UCSD-AML1 (cell line): ENCODE measurements at regions not wholly inside any gene's neighbourhood (a gene's known extent, or its start where the extent isn't known, plus 50 kb on each side); places are given as distances from the start of the nearest gene placed in this dataset.
"Not testable (repeated sequence)": the region's sequence is repeated elsewhere in the genome, so short reads cannot be mapped to it uniquely, and the experiment has no call there.

ENCODE experiments used
- DNase-seq: peaks from one replicate; lab custom pipeline; 2025; ENCODE audit not compliant: unreplicated experiment; lab: John Stamatoyannopoulos, UW

DNA sequence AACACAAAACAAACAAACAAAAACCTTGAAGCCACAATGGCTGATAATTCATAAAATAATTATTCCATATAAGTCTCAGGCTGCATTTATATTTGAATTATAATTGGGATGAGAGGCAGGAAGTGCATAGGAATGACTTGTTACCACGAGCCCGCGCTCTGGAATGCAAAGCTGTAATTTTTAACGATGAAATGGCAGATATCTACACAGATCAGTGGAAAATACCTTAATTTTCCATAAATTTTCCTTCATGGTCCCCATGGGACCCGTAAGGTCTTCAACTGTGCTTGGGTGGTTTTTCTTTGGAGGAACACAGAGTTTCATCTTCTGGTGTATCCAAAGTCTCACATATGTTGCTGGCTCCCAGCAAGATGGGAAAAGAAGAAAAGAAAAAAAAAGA, 226.8 kb downstream of the SHOX start:
- no peak for DNase-seq

DNA sequence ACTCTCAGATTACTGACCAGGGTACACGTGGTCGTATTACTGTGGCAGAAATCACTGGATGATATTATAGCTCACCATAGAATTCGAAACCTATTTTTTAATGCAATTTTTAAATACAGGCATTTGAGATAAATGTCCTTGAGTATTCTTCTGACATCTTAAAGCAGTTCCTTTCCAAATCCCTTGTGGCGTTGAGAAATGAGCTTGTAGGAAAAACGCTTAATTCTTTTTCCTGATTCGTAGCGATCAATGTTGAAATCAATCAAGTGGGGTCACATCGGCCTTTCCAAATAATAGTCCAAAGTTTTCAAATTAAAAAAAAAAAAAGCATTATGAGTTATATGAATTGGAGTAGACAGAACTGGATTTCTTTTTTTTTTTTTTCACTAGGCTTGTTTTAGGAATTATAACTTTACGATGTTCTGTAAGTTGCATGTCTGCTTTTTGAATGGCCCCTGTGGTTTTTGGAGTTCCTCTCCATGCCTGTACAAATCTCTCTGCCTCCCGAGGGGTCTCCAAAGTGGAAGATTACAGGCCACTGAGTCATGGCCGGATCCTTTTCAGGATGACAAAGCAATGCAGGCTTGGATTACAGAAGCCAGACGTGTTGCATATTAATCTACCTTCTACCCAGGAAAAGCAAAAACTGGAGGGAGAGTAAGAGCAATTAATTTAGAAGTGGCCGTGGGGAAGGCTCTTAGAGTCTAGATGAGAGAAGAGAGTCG, 226.1 kb downstream of the SHOX start:
- no peak for DNase-seq

- no peak for DNase-seq
Measured at GRCh38 chrX:853304-853703, 222.7 kb downstream of the SHOX start.

- DNase-seq: no peak
Measured at GRCh38 chrX:850471-850916, 219.9 kb downstream of the SHOX start.

DNA sequence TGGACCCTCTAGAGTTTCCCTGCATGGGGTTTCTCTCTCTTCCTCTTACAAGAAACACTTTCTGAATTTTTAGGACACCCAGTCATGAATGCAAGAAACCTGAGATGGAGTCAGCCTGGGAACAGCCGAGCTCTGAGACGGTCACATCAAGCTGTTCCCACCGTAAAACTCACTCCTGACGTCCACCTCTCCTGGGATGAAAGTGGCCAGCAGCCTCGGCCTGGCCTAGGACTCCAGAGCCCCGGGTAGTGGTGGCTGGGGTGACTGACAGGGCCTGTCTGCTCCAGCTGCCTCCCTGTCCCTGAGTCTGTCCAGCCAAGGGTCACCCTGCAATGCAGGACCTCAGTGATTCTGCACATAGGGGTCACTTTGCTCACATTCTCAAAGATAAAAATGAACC, 217.8 kb downstream of the SHOX start:
- DNase-seq: no peak

GRCh38 chrX:843306-843705, 212.7 kb downstream of the SHOX start:
- DNase-seq: no peak

DNA sequence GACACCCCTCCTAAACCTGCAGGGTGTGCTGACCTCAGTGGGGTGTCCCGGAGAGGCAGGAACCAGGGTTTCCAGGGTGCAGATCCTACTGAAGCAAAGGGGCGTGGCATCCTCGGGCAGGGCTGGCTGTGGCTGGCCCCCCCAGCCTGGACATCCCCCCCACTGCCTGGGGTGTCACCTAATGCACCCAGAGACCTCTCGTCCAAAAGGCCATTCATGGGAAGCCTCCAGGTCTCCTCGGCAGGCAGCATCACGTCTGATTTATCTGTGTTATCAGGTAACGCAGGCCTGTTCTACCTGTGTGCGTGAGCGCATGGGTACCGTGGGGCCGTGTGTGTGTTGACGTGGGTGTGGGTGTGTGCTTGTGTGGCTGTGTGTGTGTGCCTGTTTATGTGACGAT, 210.0 kb downstream of the SHOX start:
- DNase-seq: no peak

- DNase-seq: not testable (repeated sequence)
Measured at GRCh38 chrX:838666-839065, 208.1 kb downstream of the SHOX start.

DNA sequence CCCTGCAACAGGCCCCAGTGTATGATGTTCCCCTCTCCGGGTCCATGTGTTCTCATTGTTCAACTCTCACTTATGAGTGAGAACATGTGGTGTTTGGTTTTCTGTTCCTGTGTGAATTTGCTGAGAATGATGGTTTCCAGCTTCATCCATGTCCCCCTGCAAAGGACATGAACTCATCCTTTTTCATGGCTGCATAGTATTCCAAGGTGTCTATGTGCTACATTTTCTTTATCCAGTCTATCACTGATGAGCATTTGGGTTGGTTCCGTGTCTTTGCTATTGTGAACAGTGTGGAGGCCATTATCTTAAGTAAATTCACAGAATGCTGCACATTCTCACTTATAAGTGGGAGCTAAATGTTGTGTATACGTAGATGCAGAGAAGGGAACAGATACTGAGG, 205.3 kb downstream of the SHOX start:
- DNase-seq: not testable (repeated sequence)

- DNase-seq: no peak
Measured at GRCh38 chrX:830532-830931, 199.9 kb downstream of the SHOX start.

DNA sequence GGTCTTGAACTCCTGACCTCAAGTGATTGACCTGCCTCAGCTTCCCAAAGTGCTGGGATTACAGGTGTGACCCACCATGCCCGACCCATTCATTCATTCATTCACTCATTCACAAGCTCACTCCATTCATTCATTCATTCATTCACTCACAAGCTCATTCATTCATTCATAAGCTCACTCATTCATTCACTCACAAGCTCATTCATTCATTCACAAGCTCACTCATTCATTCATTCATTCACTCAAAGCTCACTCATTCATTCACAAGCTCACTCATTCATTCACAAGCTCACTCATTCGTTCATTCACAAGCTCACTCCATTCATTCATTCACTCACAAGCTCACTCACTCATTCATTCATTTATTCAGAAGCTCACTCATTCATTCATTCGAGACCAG, 198.6 kb downstream of the SHOX start:
- no peak for DNase-seq

DNA sequence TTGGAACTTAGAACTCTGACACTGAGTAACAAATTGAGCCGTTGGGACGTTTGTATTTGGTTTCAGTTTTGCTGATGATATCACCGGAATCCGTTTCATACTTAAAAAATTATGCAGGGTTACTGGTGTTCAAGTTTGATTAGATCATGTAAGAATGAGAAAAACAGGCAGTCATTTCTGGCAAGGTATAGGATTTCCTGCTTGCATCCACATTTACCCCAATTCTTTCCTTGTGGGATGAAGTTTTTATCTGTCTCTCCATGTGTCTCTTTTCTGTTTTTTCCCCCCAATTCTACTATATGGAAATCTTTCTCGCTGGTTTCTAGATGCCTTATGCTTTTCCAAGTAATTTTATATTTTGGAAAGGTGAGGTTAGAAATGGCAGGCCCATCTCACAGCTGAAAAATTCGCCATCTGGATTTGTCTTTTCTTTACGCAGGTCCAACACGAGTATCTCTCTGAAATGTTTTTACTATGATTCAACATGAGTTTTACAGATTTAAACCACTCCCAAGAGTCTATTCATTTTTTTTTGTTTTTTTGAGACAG, 197.9 kb downstream of the SHOX start:
- DNase-seq: no peak

- no peak for DNase-seq
Measured at GRCh38 chrX:826448-826847, 195.9 kb downstream of the SHOX start.

GRCh38 chrX:825991-826390, 195.4 kb downstream of the SHOX start:
- DNase-seq: no peak

- DNase-seq: not testable (repeated sequence)
Measured at GRCh38 chrX:823073-823472, 192.5 kb downstream of the SHOX start.

DNA sequence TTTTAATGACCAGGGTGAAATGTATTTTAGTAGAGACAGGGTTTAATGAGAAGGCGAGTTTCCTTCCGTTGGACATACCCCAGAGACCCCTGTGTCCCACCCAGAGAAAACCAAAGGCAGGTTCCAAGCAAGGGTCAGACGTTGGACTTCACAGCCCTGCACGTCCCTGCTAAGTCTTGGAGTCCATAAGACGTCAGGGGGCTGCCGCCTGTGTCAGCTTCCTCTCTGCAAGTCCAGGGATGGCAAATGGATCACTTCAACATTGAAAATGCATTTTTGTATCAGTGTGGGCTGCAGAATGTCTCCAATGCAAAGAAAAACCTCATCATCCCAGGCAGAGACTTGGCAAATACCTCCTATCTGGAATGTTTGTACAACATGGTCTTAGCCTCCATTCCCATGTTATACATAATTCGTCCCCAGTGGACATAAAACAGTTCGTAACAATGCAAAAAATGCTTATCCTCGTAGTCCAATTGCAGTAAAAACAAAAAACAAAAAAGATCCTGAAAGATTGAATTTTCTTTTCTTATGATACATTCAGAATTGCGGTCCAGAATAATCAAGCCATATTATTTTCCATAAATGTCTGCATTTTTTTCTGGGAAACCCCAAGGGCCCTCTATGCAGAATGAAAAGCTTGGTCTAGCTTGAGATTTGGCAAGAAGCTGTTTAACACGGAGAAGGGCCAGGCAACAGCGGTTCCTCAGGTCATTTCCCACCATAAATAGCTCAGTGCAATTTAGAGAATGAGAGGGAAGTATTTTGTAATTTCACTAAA, 190.9 kb downstream of the SHOX start:
- DNase-seq: no peak

DNA sequence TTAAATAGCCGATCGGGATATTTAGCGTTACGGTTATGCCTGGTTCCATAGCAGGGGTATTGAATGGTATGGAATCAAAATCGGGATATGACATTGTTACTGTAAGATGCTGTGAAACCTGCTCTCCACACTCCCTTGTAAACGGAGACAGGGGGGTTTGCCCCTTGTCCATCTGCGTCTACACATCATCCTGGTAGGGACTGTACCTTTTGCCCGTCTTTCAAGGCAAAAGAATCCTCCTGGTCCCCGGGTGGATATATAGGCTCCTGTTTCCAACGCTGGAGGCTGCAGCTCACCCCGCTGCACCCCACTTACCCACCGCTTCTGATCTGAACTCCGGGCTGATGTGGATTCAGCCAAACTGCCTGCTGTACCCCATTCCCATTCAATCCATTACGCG, 189.1 kb downstream of the SHOX start:
- DNase-seq: no peak

DNA sequence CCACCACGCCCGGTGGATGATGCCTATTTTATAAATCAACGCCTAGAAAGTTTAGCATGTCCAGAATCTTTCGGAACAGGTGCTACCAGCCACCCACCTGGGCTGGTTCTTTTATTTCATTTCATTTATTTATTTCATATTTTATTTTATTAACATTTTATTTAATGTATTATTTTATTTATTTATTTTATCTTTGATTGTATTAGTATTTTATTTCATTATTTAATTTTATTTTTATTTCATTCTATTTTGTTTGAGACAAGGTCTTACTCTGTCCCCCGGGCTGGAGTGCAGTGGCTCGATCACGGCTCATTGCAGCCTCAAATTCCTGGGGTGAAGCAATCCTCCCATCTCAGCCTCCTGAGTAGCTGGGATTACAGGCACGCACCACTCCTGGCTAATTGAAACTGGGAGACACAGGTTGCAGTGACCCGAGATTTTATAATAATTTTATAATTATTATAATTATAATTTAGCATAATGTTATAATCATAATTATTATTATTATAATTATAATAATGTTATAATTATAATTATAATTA, 187.2 kb downstream of the SHOX start:
- DNase-seq: no peak

GRCh38 chrX:817147-817546, 186.6 kb downstream of the SHOX start:
- not testable (repeated sequence) for DNase-seq

DNA sequence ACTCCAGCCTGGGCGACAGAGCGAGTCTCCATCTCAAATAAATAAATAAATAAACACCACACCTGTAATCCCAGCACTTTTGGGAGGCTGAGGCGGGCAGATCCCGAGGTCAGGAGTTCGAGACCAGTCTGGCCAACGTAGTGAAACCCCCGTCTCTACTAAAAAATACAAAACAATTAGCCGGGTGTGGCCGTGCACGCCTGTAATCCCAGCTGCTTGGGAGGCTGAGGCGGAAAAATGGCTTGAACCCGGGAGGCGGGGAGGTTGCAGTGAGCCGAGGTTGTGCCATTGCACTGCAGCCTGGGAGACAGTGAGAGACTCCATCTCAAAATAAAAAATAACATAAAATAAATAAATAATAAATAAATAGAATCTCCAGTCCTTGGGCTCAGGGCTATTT, 185.8 kb downstream of the SHOX start:
- no peak for DNase-seq

GRCh38 chrX:810186-810585, 179.6 kb downstream of the SHOX start:
- DNase-seq: no peak

DNA sequence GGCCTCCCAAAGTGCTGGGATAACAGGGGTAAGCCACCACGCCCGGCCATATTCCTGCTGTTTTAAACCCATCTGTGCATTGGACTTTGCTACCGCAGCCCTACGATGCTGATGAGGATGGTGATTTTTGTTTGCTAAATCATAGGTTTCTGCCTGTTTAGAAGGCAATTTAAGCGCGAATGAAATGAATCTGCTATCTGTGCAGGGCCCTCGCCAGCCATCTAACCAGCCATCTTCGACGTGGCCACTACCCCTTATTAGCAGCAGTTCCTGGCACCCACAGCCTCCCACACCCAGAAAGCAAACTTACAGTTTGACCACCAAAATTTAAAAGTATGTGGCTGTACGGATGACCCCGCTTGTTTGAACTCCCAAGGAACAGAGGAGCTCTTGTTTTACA, 178.5 kb downstream of the SHOX start:
- DNase-seq: no peak
